KOPT-K1 (cell line): ENCODE measurements at regions not wholly inside any gene's neighbourhood (a gene's known extent, or its start where the extent isn't known, plus 50 kb on each side); places are given as distances from the start of the nearest gene placed in this dataset.
"Not testable (repeated sequence)": the region's sequence is repeated elsewhere in the genome, so short reads cannot be mapped to it uniquely, and the experiment has no call there.

Experiments
- H3K27ac ChIP-seq: fragments of 200-600 bp; sonication (generic); 2 replicates; pipeline ENCODE4 v1.5.1; 2016; ENCODE audit warnings: antibody characterized with exemption, mild to moderate bottlenecking, low read depth, low read length; ENCODE audit not compliant: poor library complexity, severe bottlenecking
- H3K36me3 ChIP-seq: fragments of 200-600 bp; sonication (generic); 2 replicates; pipeline ENCODE4 v1.5.1; 2017; ENCODE audit warnings: antibody characterized with exemption, mild to moderate bottlenecking, low read length, moderate library complexity; ENCODE audit not compliant: insufficient read depth
- H3K9me3 ChIP-seq: fragments of 200-600 bp; sonication (generic); 2 replicates; pipeline ENCODE4 v1.5.1; 2017; ENCODE audit warnings: antibody characterized with exemption, low read length, mild to moderate bottlenecking; ENCODE audit not compliant: insufficient read depth, poor library complexity, severe bottlenecking

DNA sequence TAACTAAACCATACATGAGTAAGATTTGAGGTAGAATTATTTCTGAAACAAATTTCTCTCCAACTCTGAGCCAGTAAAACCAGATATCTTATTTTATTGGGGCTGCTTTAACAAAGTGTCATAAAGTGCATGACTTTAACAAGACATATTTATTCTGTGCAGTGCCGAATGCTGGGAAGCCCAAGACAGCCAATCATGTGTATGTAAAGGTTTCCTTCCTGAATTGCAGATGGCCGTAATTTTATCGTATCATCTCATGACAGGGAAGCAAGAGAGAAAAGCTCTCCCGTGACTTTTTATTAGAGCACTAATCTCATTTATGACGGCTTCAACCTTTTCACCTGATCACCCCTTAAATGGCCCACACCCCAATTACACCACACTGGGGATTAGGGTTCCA, 777.9 kb downstream of the TMEM121 start:
- no peaks in the 10 kb centered on the region for H3K36me3 ChIP-seq
- H3K27ac ChIP-seq = no peak overlapping the region
- peaks cover 9% of the 10 kb centered on the region for H3K9me3 ChIP-seq

DNA sequence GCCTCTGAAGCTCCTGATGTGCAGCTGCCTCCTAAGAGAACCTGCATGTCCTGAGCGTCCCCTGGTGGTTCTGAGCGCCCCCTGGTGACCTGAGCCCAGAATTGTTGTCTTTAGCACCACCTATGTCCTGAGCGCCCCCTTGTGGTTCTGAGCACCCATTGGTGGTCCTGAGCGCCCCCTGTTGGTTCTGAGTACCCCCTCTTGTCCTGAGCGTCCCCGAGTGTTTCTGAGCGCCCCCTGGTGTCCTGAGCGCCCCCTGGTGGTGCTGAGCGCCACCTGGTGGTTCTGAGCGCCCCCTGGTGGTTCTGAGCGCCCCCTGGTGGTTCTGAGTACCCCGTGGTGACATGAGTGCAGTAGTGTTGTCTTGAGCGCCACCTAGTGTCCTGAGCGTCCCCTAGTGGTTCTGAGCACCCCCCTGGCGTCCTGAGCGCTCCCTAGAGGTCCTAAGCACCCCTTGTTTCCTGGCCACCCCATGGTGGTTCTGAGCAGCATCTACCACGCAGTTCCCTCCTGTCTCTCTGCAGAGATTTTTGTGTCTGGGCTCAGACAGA, 782.5 kb downstream of the TMEM121 start:
- no peak overlapping the region for H3K27ac ChIP-seq
- H3K9me3 ChIP-seq = peaks cover 11% of the 10 kb centered on the region
- no peaks in the 10 kb centered on the region for H3K36me3 ChIP-seq

- Histone ChIP-seq H3K36me3 (no peaks in the 10 kb centered on the region), H3K9me3 (peaks cover 11% of the 10 kb centered on the region), H3K27ac (no peak overlapping the region)
These were observed 783.0 kb downstream of the TMEM121 start for GRCh38 chr14:106309423-106309822.

DNA sequence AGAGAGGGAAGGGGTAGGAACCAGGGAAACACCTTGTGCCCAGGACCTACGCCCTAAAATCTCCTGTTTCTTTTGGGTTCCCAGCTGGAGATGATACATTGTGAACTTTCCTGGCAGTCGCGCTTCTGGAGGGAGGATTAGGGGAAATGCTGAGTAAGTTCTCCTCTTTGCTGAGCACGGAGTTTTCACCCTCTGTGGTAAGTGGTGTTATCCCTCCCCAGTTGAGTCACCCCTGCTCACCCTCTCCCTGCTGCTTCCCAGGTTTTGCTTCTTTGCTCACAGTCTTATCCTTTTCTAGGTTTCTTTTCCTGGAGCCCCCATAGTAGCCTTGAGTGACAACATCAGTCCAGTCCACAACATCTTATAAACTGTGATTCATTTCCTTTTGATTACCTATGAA, 789.1 kb downstream of the TMEM121 start:
- H3K27ac ChIP-seq = no peak overlapping the region
- peaks cover 4% of the 10 kb centered on the region for H3K9me3 ChIP-seq
- no peaks in the 10 kb centered on the region for H3K36me3 ChIP-seq

DNA sequence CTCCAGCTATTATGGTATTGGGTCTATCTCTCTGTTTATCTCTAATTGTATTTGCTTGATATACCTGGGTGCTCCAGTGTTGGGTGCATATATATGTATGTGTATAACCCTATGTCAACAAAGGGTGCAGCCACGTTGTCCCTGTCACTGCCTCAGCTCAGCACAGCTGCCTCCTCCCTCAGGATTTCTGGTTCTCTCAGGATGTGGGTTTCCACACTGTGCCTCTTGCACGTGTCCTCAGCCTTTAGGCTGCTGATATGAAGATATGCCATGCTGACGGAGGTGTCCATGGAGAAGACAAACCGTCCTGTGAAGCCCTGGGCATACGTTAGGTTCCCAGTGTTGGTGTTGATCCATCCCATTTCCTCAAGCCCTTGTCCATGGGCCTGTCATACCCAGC, 791.2 kb downstream of the TMEM121 start:
- no peaks in the 10 kb centered on the region for H3K36me3 ChIP-seq
- peak overlapping the region; percentile 20 for H3K27ac ChIP-seq
- H3K9me3 ChIP-seq = peaks cover 4% of the 10 kb centered on the region

DNA sequence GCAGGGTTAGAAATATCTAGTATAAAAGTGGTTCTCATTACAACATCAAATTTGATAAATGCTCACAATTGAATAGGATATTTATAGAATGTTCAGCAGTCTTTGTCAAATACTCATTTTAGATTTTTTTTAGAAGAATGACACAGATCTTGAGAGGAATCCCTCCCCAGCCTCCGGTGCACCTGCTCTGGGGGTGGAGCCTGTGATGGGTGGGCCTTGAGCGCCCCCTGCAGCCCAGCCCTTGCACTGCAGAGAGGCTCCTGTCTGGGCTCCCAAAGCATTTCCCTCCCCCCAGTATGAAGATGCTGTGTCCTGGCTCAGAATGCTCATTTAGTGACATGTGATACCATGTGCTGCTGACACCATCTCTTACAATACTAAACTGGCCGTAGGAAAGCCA, 792.3 kb downstream of the TMEM121 start:
- no peaks in the 10 kb centered on the region for H3K36me3 ChIP-seq
- peaks cover 4% of the 10 kb centered on the region for H3K9me3 ChIP-seq
- no peak overlapping the region for H3K27ac ChIP-seq

DNA sequence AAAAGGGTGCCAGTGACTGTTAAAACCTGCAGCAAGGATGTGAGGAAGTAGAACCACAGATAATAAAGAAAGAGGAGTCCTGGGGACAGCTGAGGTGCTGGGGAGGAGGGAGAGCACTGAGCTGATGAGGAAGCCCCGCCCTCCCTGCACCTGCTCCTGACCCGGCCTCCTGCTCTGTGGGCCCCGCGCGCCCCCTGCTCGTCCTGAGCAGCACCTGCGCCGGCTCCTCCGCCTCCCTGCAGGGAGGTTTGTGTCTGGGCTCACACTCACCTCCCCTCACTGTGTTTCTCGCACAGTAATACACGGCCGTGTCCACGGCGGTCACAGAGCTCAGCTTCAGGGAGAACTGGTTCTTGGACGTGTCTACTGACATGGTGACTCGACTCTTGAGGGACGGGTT, 797.6 kb downstream of the TMEM121 start:
- H3K9me3 ChIP-seq, H3K36me3 ChIP-seq: not testable (repeated sequence)
- H3K27ac ChIP-seq = peak overlapping the region; percentile 5

GRCh38 chr14:106327234-106327633, 800.9 kb downstream of the TMEM121 start:
- Histone ChIP-seq H3K36me3 (no peaks in the 10 kb centered on the region), H3K27ac (no peak overlapping the region), H3K9me3 (no peaks in the 10 kb centered on the region)

DNA sequence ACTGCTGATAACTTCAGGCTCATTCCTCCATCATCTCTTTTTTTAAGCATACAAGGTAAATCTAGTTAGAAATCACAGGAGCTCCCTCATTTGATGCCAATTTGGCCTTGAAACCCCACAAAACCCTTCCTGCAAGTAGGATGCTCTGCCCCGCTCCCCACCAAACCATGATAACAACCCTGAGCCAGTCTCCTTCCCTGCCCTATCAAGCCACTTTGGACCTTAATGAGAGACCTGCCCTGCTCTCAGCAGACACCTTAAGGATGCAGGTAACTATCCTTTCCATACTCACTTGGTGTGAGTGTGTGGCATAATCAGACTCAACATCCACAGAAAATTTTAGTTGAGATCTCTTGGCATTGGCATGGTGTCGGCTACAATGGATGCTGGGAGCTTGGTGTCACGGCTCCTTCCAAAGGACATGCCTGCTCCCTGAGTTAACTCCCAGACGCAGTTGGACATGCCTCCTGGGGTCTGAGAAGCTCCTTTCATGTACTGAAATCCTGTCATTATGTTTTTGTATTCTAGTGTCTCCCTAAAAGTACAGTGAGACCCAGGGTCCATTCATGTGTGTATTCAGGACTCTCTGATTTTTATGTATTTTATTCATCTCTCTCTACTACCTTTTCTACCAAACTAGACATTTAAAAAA, 801.4 kb downstream of the TMEM121 start:
- not testable (repeated sequence) for H3K9me3 ChIP-seq, H3K27ac ChIP-seq

GRCh38 chr14:106329243-106329642, 802.9 kb downstream of the TMEM121 start:
- not testable (repeated sequence) for H3K36me3 ChIP-seq, H3K27ac ChIP-seq, H3K9me3 ChIP-seq

More for the DNA sequence above, 801.4 kb downstream of the TMEM121 start:
- H3K36me3 ChIP-seq = not testable (repeated sequence)

DNA sequence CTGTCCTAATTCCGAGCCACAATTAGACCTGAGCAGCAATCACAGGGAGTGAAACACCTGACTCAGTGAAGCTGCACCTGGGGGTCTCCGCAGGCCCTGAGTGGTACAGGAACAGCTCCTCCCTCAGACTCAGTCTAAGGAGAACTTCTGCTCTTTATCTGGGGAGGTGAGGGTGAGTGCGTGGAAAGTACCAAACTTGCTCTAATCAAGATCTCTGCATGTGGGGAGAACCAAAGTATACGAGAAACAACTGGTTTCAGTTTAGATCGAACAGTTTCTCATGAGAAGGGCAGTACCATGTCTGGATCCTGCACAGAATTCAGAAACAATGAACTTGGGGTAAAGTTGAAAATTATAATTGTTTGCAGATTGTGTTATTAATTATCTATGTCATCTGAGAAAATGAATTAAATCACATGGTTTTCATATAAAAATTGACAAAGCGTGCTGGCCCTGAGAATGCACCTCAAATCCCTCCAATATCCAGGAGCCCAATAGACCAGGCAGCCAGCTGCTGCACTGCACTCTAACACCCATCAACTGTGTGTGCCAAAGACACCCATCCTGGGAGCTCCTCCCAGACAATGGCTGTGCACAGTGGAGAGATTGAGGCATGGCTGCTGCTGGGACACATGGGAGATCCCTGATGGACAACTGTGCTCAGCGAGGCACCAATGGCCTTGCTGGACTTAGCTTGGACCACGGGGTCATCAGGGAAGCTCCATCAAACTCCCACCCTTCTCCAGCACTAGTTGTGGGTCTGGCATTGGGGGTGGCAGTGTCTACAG, 803.8 kb downstream of the TMEM121 start:
- not testable (repeated sequence) for H3K9me3 ChIP-seq, H3K36me3 ChIP-seq
- H3K27ac ChIP-seq = peak overlapping the region; percentile 32

- H3K9me3 ChIP-seq, H3K36me3 ChIP-seq: not testable (repeated sequence)
- H3K27ac ChIP-seq = peak overlapping the region; percentile 61
These were observed 808.2 kb downstream of the TMEM121 start for GRCh38 chr14:106334428-106335109.

DNA sequence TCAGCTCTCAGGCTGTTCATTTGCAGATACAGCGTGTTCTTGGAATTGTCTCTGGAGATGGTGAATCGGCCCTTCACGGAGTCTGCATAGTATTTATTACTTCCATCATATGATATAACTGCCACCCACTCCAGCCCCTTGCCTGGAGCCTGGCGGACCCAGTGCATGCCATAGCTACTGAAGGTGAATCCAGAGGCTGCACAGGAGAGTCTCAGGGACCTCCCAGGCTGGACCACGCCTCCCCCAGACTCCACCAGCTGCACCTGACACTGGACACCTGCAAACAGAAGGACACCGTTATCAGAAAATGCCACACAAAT, 808.7 kb downstream of the TMEM121 start:
- not testable (repeated sequence) for H3K9me3 ChIP-seq, H3K36me3 ChIP-seq
- peak overlapping the region; percentile 61 for H3K27ac ChIP-seq

DNA sequence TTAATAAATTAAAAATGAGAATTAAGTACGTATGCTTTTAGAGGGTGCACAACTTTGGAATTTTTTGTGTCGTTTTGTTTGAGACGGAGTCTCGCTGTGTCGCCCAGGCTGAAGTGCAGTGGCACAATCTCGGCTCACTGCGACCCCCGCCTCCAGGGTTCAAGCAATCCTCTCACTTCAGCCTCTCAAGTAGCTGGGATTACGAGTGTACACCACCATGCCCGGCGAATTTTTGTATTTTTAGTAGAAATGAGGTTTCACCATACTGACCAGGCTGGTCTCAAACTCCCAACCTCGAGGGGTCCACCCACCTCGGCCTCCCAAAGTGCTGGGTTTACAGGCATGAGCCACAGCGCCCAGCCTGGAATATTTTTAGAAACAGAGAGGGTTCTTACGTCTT, 812.4 kb downstream of the TMEM121 start:
- H3K9me3 ChIP-seq, H3K27ac ChIP-seq, H3K36me3 ChIP-seq: not testable (repeated sequence)

- peak overlapping the region; percentile 21 for H3K27ac ChIP-seq
- not testable (repeated sequence) for H3K36me3 ChIP-seq, H3K9me3 ChIP-seq
These were observed 814.3 kb downstream of the TMEM121 start for GRCh38 chr14:106340658-106341057.
